ENCODE measurements at regions not wholly inside any gene's neighbourhood (a gene's known extent, or its start where the extent isn't known, plus 50 kb on each side); places are given as distances from the start of the nearest gene placed in this dataset.

GRCh38 chr15:93278006-93278405 is 189.0 kb upstream of the RGMA start:
- Histone ChIP-seq H3K4me3 (ENCODE audit: control insufficient read depth in 1 of 2, extremely low read depth in 1 of 2, low read length in 1 of 2) (no peak overlapping the region), H3K27me3 (replicated peaks in 1 of 2; ENCODE audit: control insufficient read depth in 2 of 2, extremely low read depth in 1 of 2, insufficient read depth in 2 of 2, low read length in 1 of 2) (peaks cover 0 to 2% of the 10 kb centered on the region in 2 experiments), H3K9me3 (no peaks in the 10 kb centered on the region), H3K36me3 (ENCODE audit: control insufficient read depth in 2 of 2, extremely low read depth in 1 of 2, insufficient read depth in 1 of 2, low read length in 1 of 2) (no peaks in the 10 kb centered on the region), H3K27ac (ENCODE audit: low read length) (no peak overlapping the region), H3K4me1 (ENCODE audit: control insufficient read depth in 1 of 2, extremely low read depth in 1 of 2, insufficient read depth in 2 of 2, low read length in 2 of 2) (no peaks in the 10 kb centered on the region)
- Mint-ChIP-seq H3K36me3 (no peaks in the 10 kb centered on the region), H3K27ac (no peak overlapping the region), H3K4me1 (no peaks in the 10 kb centered on the region), H3K4me3 (no peak overlapping the region), H3K27me3 (peaks cover 2 to 13% of the 10 kb centered on the region in 2 donors), H3K9me3 (no peaks in the 10 kb centered on the region)
- WGBS (ENCODE audit: insufficient coverage), result 92% methylated on average over 6 of the region's 10 CpGs
- POLR2A ChIA-PET, result no interaction called here
- ATAC-seq (replicated peaks in 1 of 4), result no peak
- CTCF ChIA-PET, result no interaction called here
- DNase-seq, result no peak

- H3K4me1 ChIP-seq (ENCODE audit: control insufficient read depth in 1 of 2, extremely low read depth in 1 of 2, insufficient read depth in 2 of 2, low read length in 2 of 2), result no peaks in the 10 kb centered on the region
- Mint-ChIP-seq H3K36me3 (no peaks in the 10 kb centered on the region), H3K4me3 (no peak overlapping the region), H3K27ac (no peak overlapping the region), H3K9me3 (no peaks in the 10 kb centered on the region), H3K4me1 (no peaks in the 10 kb centered on the region), H3K27me3 (peaks cover 0 to 3% of the 10 kb centered on the region in 2 donors)
- no peaks in the 10 kb centered on the region for H3K9me3 ChIP-seq
- DNase-seq (no peak), ATAC-seq (replicated peaks in 1 of 4) (no peak)
- H3K27ac ChIP-seq (ENCODE audit: low read length), result no peak overlapping the region
- POLR2A ChIA-PET, result no interaction called here
- no CpG with 5 or more reads among the region's 6 CpGs for WGBS (ENCODE audit: insufficient coverage)
- peaks cover 0 to 3% of the 10 kb centered on the region in 2 donors for H3K36me3 ChIP-seq (ENCODE audit: control insufficient read depth in 2 of 2, extremely low read depth in 1 of 2, insufficient read depth in 1 of 2, low read length in 1 of 2)
- H3K27me3 ChIP-seq (replicated peaks in 1 of 2; ENCODE audit: control insufficient read depth in 2 of 2, extremely low read depth in 1 of 2, insufficient read depth in 2 of 2, low read length in 1 of 2), result peaks cover 0 to 11% of the 10 kb centered on the region in 2 experiments
- H3K4me3 ChIP-seq (ENCODE audit: control insufficient read depth in 1 of 2, extremely low read depth in 1 of 2, low read length in 1 of 2), result no peak overlapping the region
- CTCF ChIA-PET, result no interaction called here
Measured at GRCh38 chr15:93274257-93274656, 185.2 kb upstream of the RGMA start.

- ATAC-seq (replicated peaks in 1 of 4) (no peak), DNase-seq (no peak)
- ChIA-PET CTCF (no interaction called here), POLR2A (no interaction called here)
- H3K4me3 Mint-ChIP-seq, result no peak overlapping the region
- no peaks in the 10 kb centered on the region for H3K4me1 ChIP-seq (ENCODE audit: control insufficient read depth in 1 of 2, extremely low read depth in 1 of 2, insufficient read depth in 2 of 2, low read length in 2 of 2)
- 70% methylated on average over 2 of the region's 7 CpGs for WGBS (ENCODE audit: insufficient coverage)
- no peaks in the 10 kb centered on the region for H3K9me3 Mint-ChIP-seq
- H3K4me1 Mint-ChIP-seq, result no peaks in the 10 kb centered on the region
- H3K36me3 Mint-ChIP-seq, result no peaks in the 10 kb centered on the region
- no peaks in the 10 kb centered on the region for H3K9me3 ChIP-seq
- peaks cover 0 to 1% of the 10 kb centered on the region in 2 donors for H3K27me3 Mint-ChIP-seq
- peaks cover 0 to 11% of the 10 kb centered on the region in 2 experiments for H3K27me3 ChIP-seq (replicated peaks in 1 of 2; ENCODE audit: control insufficient read depth in 2 of 2, extremely low read depth in 1 of 2, insufficient read depth in 2 of 2, low read length in 1 of 2)
- H3K27ac Mint-ChIP-seq, result no peak overlapping the region
- H3K27ac ChIP-seq (ENCODE audit: low read length), result no peak overlapping the region
- H3K4me3 ChIP-seq (ENCODE audit: control insufficient read depth in 1 of 2, extremely low read depth in 1 of 2, low read length in 1 of 2), result no peak overlapping the region
- peaks cover 0 to 3% of the 10 kb centered on the region in 2 donors for H3K36me3 ChIP-seq (ENCODE audit: control insufficient read depth in 2 of 2, extremely low read depth in 1 of 2, insufficient read depth in 1 of 2, low read length in 1 of 2)
Measured at GRCh38 chr15:93271871-93272270, 182.9 kb upstream of the RGMA start.

GRCh38 chr15:93270937-93271467 is 182.0 kb upstream of the RGMA start:
- Histone ChIP-seq H3K9me3 (no peaks in the 10 kb centered on the region), H3K4me1 (ENCODE audit: control insufficient read depth in 1 of 2, extremely low read depth in 1 of 2, insufficient read depth in 2 of 2, low read length in 2 of 2) (no peaks in the 10 kb centered on the region), H3K27ac (ENCODE audit: low read length) (no peak overlapping the region), H3K27me3 (replicated peaks in 1 of 2; ENCODE audit: control insufficient read depth in 2 of 2, extremely low read depth in 1 of 2, insufficient read depth in 2 of 2, low read length in 1 of 2) (peaks cover 0 to 11% of the 10 kb centered on the region in 2 experiments), H3K4me3 (ENCODE audit: control insufficient read depth in 1 of 2, extremely low read depth in 1 of 2, low read length in 1 of 2) (no peak overlapping the region), H3K36me3 (ENCODE audit: control insufficient read depth in 2 of 2, extremely low read depth in 1 of 2, insufficient read depth in 1 of 2, low read length in 1 of 2) (peaks cover 0 to 3% of the 10 kb centered on the region in 2 donors)
- Mint-ChIP-seq H3K27me3 (peaks cover 0 to 1% of the 10 kb centered on the region in 2 donors), H3K4me1 (no peaks in the 10 kb centered on the region), H3K9me3 (no peaks in the 10 kb centered on the region), H3K4me3 (no peak overlapping the region), H3K27ac (no peak overlapping the region), H3K36me3 (no peaks in the 10 kb centered on the region)
- 64% methylated on average over 3 of the region's 8 CpGs for WGBS (ENCODE audit: insufficient coverage)
- ATAC-seq (replicated peaks in 1 of 4), result no peak
- CTCF ChIA-PET, result no interaction called here
- DNase-seq, result no peak
- POLR2A ChIA-PET, result no interaction called here

GRCh38 chr15:93268066-93268465 is 179.1 kb upstream of the RGMA start:
- ATAC-seq (replicated peaks in 1 of 4) (no peak), DNase-seq (no peak)
- H3K36me3 ChIP-seq (ENCODE audit: control insufficient read depth in 2 of 2, extremely low read depth in 1 of 2, insufficient read depth in 1 of 2, low read length in 1 of 2), result peaks cover 0 to 3% of the 10 kb centered on the region in 2 donors
- 64% methylated on average over 2 of the region's 4 CpGs for WGBS (ENCODE audit: insufficient coverage)
- ChIA-PET POLR2A (no interaction called here), CTCF (no interaction called here)
- no peak overlapping the region for H3K27ac ChIP-seq (ENCODE audit: low read length)
- Mint-ChIP-seq H3K4me1 (no peaks in the 10 kb centered on the region), H3K9me3 (no peaks in the 10 kb centered on the region), H3K36me3 (no peaks in the 10 kb centered on the region), H3K27me3 (peaks cover 0 to 1% of the 10 kb centered on the region in 2 donors), H3K27ac (no peak overlapping the region), H3K4me3 (no peak overlapping the region)
- H3K27me3 ChIP-seq (replicated peaks in 1 of 2; ENCODE audit: control insufficient read depth in 2 of 2, extremely low read depth in 1 of 2, insufficient read depth in 2 of 2, low read length in 1 of 2), result peaks cover 0 to 11% of the 10 kb centered on the region in 2 experiments
- H3K9me3 ChIP-seq, result no peaks in the 10 kb centered on the region
- H3K4me3 ChIP-seq (ENCODE audit: control insufficient read depth in 1 of 2, extremely low read depth in 1 of 2, low read length in 1 of 2), result no peak overlapping the region
- H3K4me1 ChIP-seq (ENCODE audit: control insufficient read depth in 1 of 2, extremely low read depth in 1 of 2, insufficient read depth in 2 of 2, low read length in 2 of 2), result no peaks in the 10 kb centered on the region

GRCh38 chr15:93266291-93266690 is 177.3 kb upstream of the RGMA start:
- ChIA-PET CTCF (no interaction called here), POLR2A (no interaction called here)
- no peak for DNase-seq
- Mint-ChIP-seq H3K4me3 (no peak overlapping the region), H3K9me3 (no peaks in the 10 kb centered on the region), H3K27me3 (peaks cover 0 to 1% of the 10 kb centered on the region in 2 donors), H3K4me1 (no peaks in the 10 kb centered on the region), H3K36me3 (no peaks in the 10 kb centered on the region), H3K27ac (no peak overlapping the region)
- WGBS (ENCODE audit: insufficient coverage), result 91% methylated on average over 10 of the region's 15 CpGs
- ATAC-seq (replicated peaks in 1 of 4), result no peak
- Histone ChIP-seq H3K27me3 (replicated peaks in 1 of 2; ENCODE audit: control insufficient read depth in 2 of 2, extremely low read depth in 1 of 2, insufficient read depth in 2 of 2, low read length in 1 of 2) (peaks cover 0 to 14% of the 10 kb centered on the region in 2 experiments), H3K36me3 (ENCODE audit: control insufficient read depth in 2 of 2, extremely low read depth in 1 of 2, insufficient read depth in 1 of 2, low read length in 1 of 2) (peaks cover 0 to 2% of the 10 kb centered on the region in 2 donors), H3K27ac (ENCODE audit: low read length) (no peak overlapping the region), H3K4me1 (ENCODE audit: control insufficient read depth in 1 of 2, extremely low read depth in 1 of 2, insufficient read depth in 2 of 2, low read length in 2 of 2) (no peaks in the 10 kb centered on the region), H3K9me3 (no peaks in the 10 kb centered on the region), H3K4me3 (ENCODE audit: control insufficient read depth in 1 of 2, extremely low read depth in 1 of 2, low read length in 1 of 2) (no peak overlapping the region)

GRCh38 chr15:93265111-93265556 is 176.1 kb upstream of the RGMA start:
- H3K27me3 ChIP-seq (replicated peaks in 1 of 2; ENCODE audit: control insufficient read depth in 2 of 2, extremely low read depth in 1 of 2, insufficient read depth in 2 of 2, low read length in 1 of 2), result peaks cover 0 to 13% of the 10 kb centered on the region in 2 experiments
- no peaks in the 10 kb centered on the region for H3K9me3 Mint-ChIP-seq
- peaks cover 0 to 1% of the 10 kb centered on the region in 2 donors for H3K27me3 Mint-ChIP-seq
- WGBS (ENCODE audit: insufficient coverage), result 100% methylated on average over 6 of the region's 7 CpGs
- H3K4me1 Mint-ChIP-seq, result no peaks in the 10 kb centered on the region
- H3K9me3 ChIP-seq, result no peaks in the 10 kb centered on the region
- H3K27ac ChIP-seq (ENCODE audit: low read length), result no peak overlapping the region
- H3K36me3 Mint-ChIP-seq, result no peaks in the 10 kb centered on the region
- ATAC-seq (replicated peaks in 1 of 4), result no peak
- H3K4me3 Mint-ChIP-seq, result no peak overlapping the region
- DNase-seq, result no peak
- H3K4me3 ChIP-seq (ENCODE audit: control insufficient read depth in 1 of 2, extremely low read depth in 1 of 2, low read length in 1 of 2), result no peak overlapping the region
- H3K4me1 ChIP-seq (ENCODE audit: control insufficient read depth in 1 of 2, extremely low read depth in 1 of 2, insufficient read depth in 2 of 2, low read length in 2 of 2), result no peaks in the 10 kb centered on the region
- ChIA-PET CTCF (no interaction called here), POLR2A (no interaction called here)
- no peaks in the 10 kb centered on the region for H3K36me3 ChIP-seq (ENCODE audit: control insufficient read depth in 2 of 2, extremely low read depth in 1 of 2, insufficient read depth in 1 of 2, low read length in 1 of 2)
- H3K27ac Mint-ChIP-seq, result no peak overlapping the region

Measured in T-cell (primary cell).